Bone marrow (tissue), 2 donors: ENCODE measurements at regions not wholly inside any gene's neighbourhood (a gene's known extent, or its start where the extent isn't known, plus 50 kb on each side); places are given as distances from the start of the nearest gene placed in this dataset.

ENCODE experiments used
- DNase-seq, 2 donors: peaks; one replicate each; lab custom pipeline; 2025; lab: John Stamatoyannopoulos, UW

- DNase-seq: no peak
These were observed 758.4 kb downstream of the LTN1 start for GRCh38 chr21:28234326-28234725.

- no peak for DNase-seq
These were observed 759.0 kb downstream of the LTN1 start for GRCh38 chr21:28233536-28234220.

GRCh38 chr21:28230559-28230958 lies 762.1 kb downstream of the LTN1 start:
- DNase-seq: no peak

- DNase-seq: no peak
These were observed 762.9 kb downstream of the LTN1 start for GRCh38 chr21:28229814-28230213.

GRCh38 chr21:28228636-28228995 lies 764.1 kb downstream of the LTN1 start:
- no peak for DNase-seq

GRCh38 chr21:28227881-28228635 lies 764.6 kb downstream of the LTN1 start:
- no peak for DNase-seq

GRCh38 chr21:28226563-28226962 lies 766.1 kb downstream of the LTN1 start:
- DNase-seq: no peak

GRCh38 chr21:28224191-28224726 lies 768.4 kb downstream of the LTN1 start:
- no peak for DNase-seq

- DNase-seq: no peak
These were observed 770.7 kb downstream of the LTN1 start for GRCh38 chr21:28221984-28222383.

- DNase-seq: no peak
These were observed 772.0 kb downstream of the LTN1 start for GRCh38 chr21:28220680-28221079.

- no peak for DNase-seq
These were observed 775.6 kb downstream of the LTN1 start for GRCh38 chr21:28216976-28217523.

- DNase-seq: no peak
These were observed 777.3 kb downstream of the LTN1 start for GRCh38 chr21:28215214-28215954.

GRCh38 chr21:28214786-28215185 lies 777.9 kb downstream of the LTN1 start:
- DNase-seq: no peak

GRCh38 chr21:28213261-28213660 lies 779.4 kb downstream of the LTN1 start:
- DNase-seq: no peak

GRCh38 chr21:28212061-28212460 lies 780.6 kb downstream of the LTN1 start:
- no peak for DNase-seq

- DNase-seq: no peak
These were observed 785.1 kb downstream of the LTN1 start for GRCh38 chr21:28207436-28208173.

- DNase-seq: no peak
These were observed 792.0 kb downstream of the LTN1 start for GRCh38 chr21:28200726-28201125.

GRCh38 chr21:28196981-28197380 lies 795.7 kb downstream of the LTN1 start:
- no peak for DNase-seq

- no peak for DNase-seq
These were observed 799.5 kb downstream of the LTN1 start for GRCh38 chr21:28193189-28193588.

GRCh38 chr21:28186604-28187003 lies 806.1 kb downstream of the LTN1 start:
- DNase-seq: no peak

GRCh38 chr21:28181730-28182129 lies 810.9 kb downstream of the LTN1 start:
- DNase-seq: no peak

GRCh38 chr21:28179136-28179535 lies 813.5 kb downstream of the LTN1 start:
- no peak for DNase-seq
